NT2/D1 (cell line): ENCODE measurements at regions not wholly inside any gene's neighbourhood (a gene's known extent, or its start where the extent isn't known, plus 50 kb on each side); places are given as distances from the start of the nearest gene placed in this dataset.

Source experiments
- SUZ12 ChIP-seq: IDR thresholded peaks from 2 replicates; pipeline ENCODE4 v1.6.1; 2011; ENCODE audit not compliant: insufficient read length, insufficient read depth; ENCODE audit errors: extremely low read depth
- YY1 ChIP-seq: IDR thresholded peaks from 2 replicates; pipeline ENCODE4 v1.6.1; 2011; ENCODE audit not compliant: insufficient read length, insufficient read depth
- ZNF274 ChIP-seq: IDR thresholded peaks from 2 replicates; pipeline ENCODE4 v1.6.1; 2011; ENCODE audit warnings: mild to moderate bottlenecking, low read depth, low read length

GRCh38 chr2:155157711-155158110 is 459.2 kb downstream of the KCNJ3 start:
- TF ChIP-seq YY1 (no peak), SUZ12 (no peak), ZNF274 (no peak)
